ENCODE measurements at regions not wholly inside any gene's neighbourhood (a gene's known extent, or its start where the extent isn't known, plus 50 kb on each side); places are given as distances from the start of the nearest gene placed in this dataset.

GRCh38 chr1:189779034-189779433 is 698.6 kb downstream of the BRINP3 start:
- Histone ChIP-seq H3K79me2 (ENCODE audit: insufficient read depth, low read depth, low read length) (no peaks in the 10 kb centered on the region), H3K4me1 (ENCODE audit: insufficient read depth, low read length, poor library complexity, severe bottlenecking) (no peaks in the 10 kb centered on the region), H4K20me1 (ENCODE audit: insufficient read depth, low read length) (no peaks in the 10 kb centered on the region), H3K9me3 (ENCODE audit: low read length) (no peaks in the 10 kb centered on the region), H3K36me3 (ENCODE audit: insufficient read depth, low read length) (no peaks in the 10 kb centered on the region), H3K27ac (ENCODE audit: low read depth, low read length, poor library complexity, severe bottlenecking) (no peak overlapping the region), H3K9me2 (ENCODE audit: insufficient read depth, low read length) (no peaks in the 10 kb centered on the region), H3K4me2 (ENCODE audit: low read length) (no peak overlapping the region), H2AFZ (ENCODE audit: low read length) (no peak overlapping the region), H3K4me3 (ENCODE audit: low read depth, low read length, poor library complexity, severe bottlenecking) (no peak overlapping the region)
- intact Hi-C loops (cut with micrococcal nuclease; ENCODE audit: unreplicated experiment), result no loop called here
- POLR2A ChIA-PET, result no interaction called here
- BruUV-seq (replicated peaks), result no TSS peak
- CTCF ChIA-PET (ENCODE audit: unreplicated experiment), result no interaction called here
- DNase-seq (ENCODE audit: low spot score), result no peak
- no peak for TF ChIP-seq CTCF (conservative IDR thresholded peaks at IDR 0.05; ENCODE audit: low read length)
- TF ChIP-seq EZH2phosphoT487 (IDR thresholded peaks at IDR 0.05; ENCODE audit: borderline replicate concordance, low read depth, low read length), result no peak

- CTCF ChIA-PET (ENCODE audit: unreplicated experiment), result no interaction called here
- no peaks in the 10 kb centered on the region for H3K9me3 ChIP-seq (ENCODE audit: low read length)
- no peak overlapping the region for H3K4me2 ChIP-seq (ENCODE audit: low read length)
- no peak overlapping the region for H3K27ac ChIP-seq (ENCODE audit: low read depth, low read length, poor library complexity, severe bottlenecking)
- BruUV-seq (replicated peaks), result no TSS peak
- no peaks in the 10 kb centered on the region for H3K4me1 ChIP-seq (ENCODE audit: insufficient read depth, low read length, poor library complexity, severe bottlenecking)
- no peaks in the 10 kb centered on the region for H3K36me3 ChIP-seq (ENCODE audit: insufficient read depth, low read length)
- POLR2A ChIA-PET, result no interaction called here
- no peaks in the 10 kb centered on the region for H3K9me2 ChIP-seq (ENCODE audit: insufficient read depth, low read length)
- no peaks in the 10 kb centered on the region for H4K20me1 ChIP-seq (ENCODE audit: insufficient read depth, low read length)
- TF ChIP-seq EZH2phosphoT487 (IDR thresholded peaks at IDR 0.05; ENCODE audit: borderline replicate concordance, low read depth, low read length) (no peak), CTCF (conservative IDR thresholded peaks at IDR 0.05; ENCODE audit: low read length) (no peak)
- H3K79me2 ChIP-seq (ENCODE audit: insufficient read depth, low read depth, low read length), result no peaks in the 10 kb centered on the region
- no peak overlapping the region for H2AFZ ChIP-seq (ENCODE audit: low read length)
- intact Hi-C loops (cut with micrococcal nuclease; ENCODE audit: unreplicated experiment), result no loop called here
- no peak overlapping the region for H3K4me3 ChIP-seq (ENCODE audit: low read depth, low read length, poor library complexity, severe bottlenecking)
- DNase-seq (ENCODE audit: low spot score), result no peak
Measured at GRCh38 chr1:189782295-189782694, 695.4 kb downstream of the BRINP3 start.

- H3K9me2 ChIP-seq (ENCODE audit: insufficient read depth, low read length), result no peaks in the 10 kb centered on the region
- BruUV-seq (replicated peaks), result no TSS peak
- intact Hi-C loops (cut with micrococcal nuclease; ENCODE audit: unreplicated experiment), result no loop called here
- no peaks in the 10 kb centered on the region for H3K4me1 ChIP-seq (ENCODE audit: insufficient read depth, low read length, poor library complexity, severe bottlenecking)
- no peak overlapping the region for H3K4me3 ChIP-seq (ENCODE audit: low read depth, low read length, poor library complexity, severe bottlenecking)
- no peaks in the 10 kb centered on the region for H3K79me2 ChIP-seq (ENCODE audit: insufficient read depth, low read depth, low read length)
- TF ChIP-seq CTCF (conservative IDR thresholded peaks at IDR 0.05; ENCODE audit: low read length) (no peak), EZH2phosphoT487 (IDR thresholded peaks at IDR 0.05; ENCODE audit: borderline replicate concordance, low read depth, low read length) (no peak)
- H3K4me2 ChIP-seq (ENCODE audit: low read length), result no peak overlapping the region
- H4K20me1 ChIP-seq (ENCODE audit: insufficient read depth, low read length), result no peaks in the 10 kb centered on the region
- H3K36me3 ChIP-seq (ENCODE audit: insufficient read depth, low read length), result no peaks in the 10 kb centered on the region
- no peaks in the 10 kb centered on the region for H3K9me3 ChIP-seq (ENCODE audit: low read length)
- no peak overlapping the region for H3K27ac ChIP-seq (ENCODE audit: low read depth, low read length, poor library complexity, severe bottlenecking)
- ChIA-PET POLR2A (no interaction called here), CTCF (ENCODE audit: unreplicated experiment) (no interaction called here)
- no peak for DNase-seq (ENCODE audit: low spot score)
- no peak overlapping the region for H2AFZ ChIP-seq (ENCODE audit: low read length)
Measured at GRCh38 chr1:189783456-189783855, 694.2 kb downstream of the BRINP3 start.

Measured in OCI-LY7 (cell line).